ENCODE measurements at regions not wholly inside any gene's neighbourhood (a gene's known extent, or its start where the extent isn't known, plus 50 kb on each side); places are given as distances from the start of the nearest gene placed in this dataset.

- no peaks in the 10 kb centered on the region for H3K9me3 ChIP-seq (ENCODE audit: severe bottlenecking)
- DNase-seq: no peak
- no peaks in the 10 kb centered on the region for H3K27me3 ChIP-seq (ENCODE audit: insufficient read depth, low read depth, severe bottlenecking)
- no peak overlapping the region for H3K27ac ChIP-seq
- TF ChIP-seq CTCF (IDR thresholded peaks at IDR 0.05; ENCODE audit: low read depth, low read length): no peak
- H3K4me3 ChIP-seq (ENCODE audit: low read depth, low read length): no peak overlapping the region
- H3K36me3 ChIP-seq: no peaks in the 10 kb centered on the region
Observed at GRCh38 chr5:111653408-111653807, 103.6 kb downstream of the NREP start.

- Histone ChIP-seq H3K36me3 (no peaks in the 10 kb centered on the region), H3K9me3 (ENCODE audit: severe bottlenecking) (no peaks in the 10 kb centered on the region), H3K27me3 (ENCODE audit: insufficient read depth, low read depth, severe bottlenecking) (no peaks in the 10 kb centered on the region), H3K4me3 (ENCODE audit: low read depth, low read length) (no peak overlapping the region), H3K27ac (no peak overlapping the region)
- no peak for TF ChIP-seq CTCF (IDR thresholded peaks at IDR 0.05; ENCODE audit: low read depth, low read length)
- no peak for DNase-seq
Observed at GRCh38 chr5:111649516-111649915, 107.5 kb downstream of the NREP start.

GRCh38 chr5:111645303-111645838, 111.6 kb downstream of the NREP start:
- Histone ChIP-seq H3K9me3 (ENCODE audit: severe bottlenecking) (no peaks in the 10 kb centered on the region), H3K4me3 (ENCODE audit: low read depth, low read length) (no peak overlapping the region), H3K27ac (no peak overlapping the region), H3K27me3 (ENCODE audit: insufficient read depth, low read depth, severe bottlenecking) (no peaks in the 10 kb centered on the region), H3K36me3 (no peaks in the 10 kb centered on the region)
- peak; percentile 25 for DNase-seq
- no peak for TF ChIP-seq CTCF (IDR thresholded peaks at IDR 0.05; ENCODE audit: low read depth, low read length)

- H3K27ac ChIP-seq: no peak overlapping the region
- DNase-seq: no peak
- H3K27me3 ChIP-seq (ENCODE audit: insufficient read depth, low read depth, severe bottlenecking): no peaks in the 10 kb centered on the region
- no peak overlapping the region for H3K4me3 ChIP-seq (ENCODE audit: low read depth, low read length)
- peaks cover 7% of the 10 kb centered on the region for H3K9me3 ChIP-seq (ENCODE audit: severe bottlenecking)
- TF ChIP-seq CTCF (IDR thresholded peaks at IDR 0.05; ENCODE audit: low read depth, low read length): no peak
- no peaks in the 10 kb centered on the region for H3K36me3 ChIP-seq
Observed at GRCh38 chr5:111643499-111643898, 113.5 kb downstream of the NREP start.

GRCh38 chr5:111641533-111642233, 115.3 kb downstream of the NREP start:
- no peaks in the 10 kb centered on the region for H3K36me3 ChIP-seq
- no peaks in the 10 kb centered on the region for H3K27me3 ChIP-seq (ENCODE audit: insufficient read depth, low read depth, severe bottlenecking)
- peaks cover 7% of the 10 kb centered on the region for H3K9me3 ChIP-seq (ENCODE audit: severe bottlenecking)
- no peak overlapping the region for H3K4me3 ChIP-seq (ENCODE audit: low read depth, low read length)
- H3K27ac ChIP-seq: no peak overlapping the region
- DNase-seq: no peak
- no peak for TF ChIP-seq CTCF (IDR thresholded peaks at IDR 0.05; ENCODE audit: low read depth, low read length)

- DNase-seq: no peak
- Histone ChIP-seq H3K27me3 (ENCODE audit: insufficient read depth, low read depth, severe bottlenecking) (no peaks in the 10 kb centered on the region), H3K36me3 (no peaks in the 10 kb centered on the region), H3K27ac (no peak overlapping the region), H3K9me3 (ENCODE audit: severe bottlenecking) (peaks cover 7% of the 10 kb centered on the region), H3K4me3 (ENCODE audit: low read depth, low read length) (no peak overlapping the region)
- TF ChIP-seq CTCF (IDR thresholded peaks at IDR 0.05; ENCODE audit: low read depth, low read length): no peak
Observed at GRCh38 chr5:111639912-111640311, 117.1 kb downstream of the NREP start.
